ENCODE measurements at regions not wholly inside any gene's neighbourhood (a gene's known extent, or its start where the extent isn't known, plus 50 kb on each side); places are given as distances from the start of the nearest gene placed in this dataset.
"Not testable (repeated sequence)": the region's sequence is repeated elsewhere in the genome, so short reads cannot be mapped to it uniquely, and the experiment has no call there.

DNA sequence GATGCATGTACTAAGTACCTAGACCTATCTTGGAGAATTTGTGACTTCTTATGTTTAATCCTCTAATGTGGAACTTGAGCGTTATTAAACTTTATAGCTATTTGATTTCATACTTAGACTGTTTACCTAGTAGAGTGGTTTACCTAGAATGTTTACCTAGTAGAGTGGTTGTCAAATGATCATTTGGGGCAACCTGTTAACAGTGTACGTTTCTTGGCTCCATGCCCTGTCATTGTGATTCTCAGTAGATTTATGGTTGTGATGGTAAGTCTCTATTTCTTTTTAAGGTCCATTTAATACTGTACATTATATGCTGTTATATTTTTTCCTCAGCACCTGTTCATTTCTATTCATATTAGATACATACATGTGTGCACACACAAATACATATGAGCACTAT lies 233.0 kb upstream of the MAD2L1 start:
- no peak for DNase-seq (ENCODE audit: low read depth)

DNA sequence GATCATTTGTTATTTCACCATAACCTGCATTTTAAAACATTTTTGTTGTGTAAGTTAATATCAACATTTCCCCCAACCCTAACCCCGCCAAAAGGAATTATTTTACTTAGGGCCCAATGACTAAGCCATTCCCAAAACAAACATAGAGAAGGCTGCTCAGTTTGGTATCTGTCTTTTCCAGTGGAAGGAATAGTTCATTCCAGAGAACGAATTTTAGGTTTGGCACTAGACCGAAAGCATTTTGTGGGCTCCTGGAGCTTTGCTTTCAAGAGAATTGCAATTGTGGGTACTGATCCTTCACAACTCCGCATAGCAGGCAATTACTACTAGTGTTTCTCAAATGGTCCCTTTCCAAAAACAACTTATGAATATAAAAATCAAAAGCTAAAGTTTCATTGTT lies 226.7 kb upstream of the MAD2L1 start:
- DNase-seq (ENCODE audit: low read depth): no peak

DNA sequence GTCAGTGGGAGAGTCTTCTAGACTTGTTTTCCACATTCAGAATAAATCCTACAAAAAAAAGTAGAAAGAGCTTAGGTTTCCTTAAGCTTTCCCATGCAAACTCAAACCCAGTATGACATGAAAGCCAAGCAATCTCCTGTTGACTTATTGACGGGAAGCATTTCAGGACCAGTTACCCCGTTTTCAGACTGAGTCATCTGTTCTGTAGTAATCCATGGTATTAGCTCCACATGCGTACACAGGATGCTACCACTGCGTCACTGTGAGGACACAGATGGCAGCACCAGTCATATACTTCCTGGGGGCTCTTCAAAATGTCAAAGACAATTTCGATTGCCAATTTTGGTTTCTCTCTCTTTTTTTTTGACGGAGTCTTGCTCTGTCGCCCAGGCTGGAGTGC lies 224.9 kb upstream of the MAD2L1 start:
- DNase-seq (ENCODE audit: low read depth): no peak

DNA sequence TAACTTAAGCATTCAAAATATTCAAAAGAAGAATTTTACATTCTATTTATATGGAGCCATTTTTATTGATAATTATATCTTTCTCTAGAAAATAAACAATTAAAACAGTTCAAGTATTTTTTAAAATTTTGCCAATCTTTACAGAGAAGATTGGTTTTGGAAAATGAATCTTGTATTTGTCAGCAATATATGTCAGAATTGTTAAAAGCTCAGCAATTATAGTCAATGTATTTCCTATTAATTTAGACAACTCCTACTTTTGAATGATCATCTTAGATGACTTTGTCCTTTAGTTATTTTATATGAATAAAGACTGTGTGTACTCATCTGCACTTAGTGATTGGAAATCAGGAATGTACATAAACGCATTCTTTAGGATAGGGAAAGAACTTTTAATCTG lies 223.9 kb upstream of the MAD2L1 start:
- no peak for DNase-seq (ENCODE audit: low read depth)

DNA sequence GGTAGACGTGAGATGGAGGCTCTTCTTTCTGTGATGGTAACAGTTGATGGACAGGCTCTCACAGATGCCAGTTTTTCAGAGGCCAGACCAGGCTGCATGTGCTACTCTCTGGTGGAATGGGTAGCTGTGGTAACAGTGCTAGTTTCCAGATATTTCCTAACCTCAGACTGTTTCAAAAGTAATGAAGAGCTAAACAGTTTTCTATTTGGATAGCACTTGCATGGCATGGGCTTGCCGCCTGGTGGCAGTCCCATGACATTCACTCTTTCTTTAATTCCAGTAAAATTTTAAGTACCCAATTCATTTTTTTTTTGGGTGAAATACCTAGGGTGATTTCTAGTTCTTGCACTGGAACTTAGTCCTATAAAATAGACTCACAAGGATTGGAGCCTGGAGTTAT lies 220.2 kb upstream of the MAD2L1 start:
- no peak for DNase-seq (ENCODE audit: low read depth)

DNA sequence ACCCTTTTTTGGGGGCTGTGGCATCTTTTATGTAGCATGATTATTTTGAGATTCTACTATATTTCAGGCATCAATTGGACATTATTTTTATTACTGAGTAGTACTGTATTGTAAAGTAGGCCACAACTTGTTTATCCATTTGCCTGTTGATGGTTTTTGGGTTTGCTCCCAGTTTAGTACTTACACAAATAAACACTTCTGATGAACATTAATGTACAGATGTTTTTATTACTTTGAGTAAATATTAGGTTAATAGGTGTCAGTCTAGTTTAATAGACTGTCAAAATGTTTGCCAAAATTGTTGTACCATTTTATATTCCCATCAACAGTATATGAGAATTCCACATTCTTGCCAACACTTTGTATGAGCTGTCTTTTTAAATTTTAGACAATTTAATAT lies 214.9 kb upstream of the MAD2L1 start:
- DNase-seq (ENCODE audit: low read depth): no peak

DNA sequence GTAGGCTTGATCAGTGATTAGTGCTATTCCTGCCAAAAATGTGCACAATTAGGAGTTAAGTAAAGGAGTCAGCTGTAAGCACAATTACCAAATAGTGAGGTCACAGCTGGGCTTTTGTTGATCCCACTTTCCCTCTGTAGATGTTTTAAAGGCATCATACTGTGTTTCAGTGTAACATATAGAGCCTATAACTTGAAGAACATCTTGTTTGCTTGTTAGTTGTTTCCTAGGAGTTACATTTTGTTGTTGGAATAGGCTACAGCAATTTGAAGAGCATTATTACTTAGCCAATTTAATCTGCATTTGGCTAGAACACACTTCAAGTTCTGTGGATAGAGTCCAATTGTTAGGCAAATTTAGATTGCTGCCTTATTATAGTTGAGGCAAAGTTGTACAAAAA lies 210.7 kb upstream of the MAD2L1 start:
- no peak for DNase-seq (ENCODE audit: low read depth)

DNA sequence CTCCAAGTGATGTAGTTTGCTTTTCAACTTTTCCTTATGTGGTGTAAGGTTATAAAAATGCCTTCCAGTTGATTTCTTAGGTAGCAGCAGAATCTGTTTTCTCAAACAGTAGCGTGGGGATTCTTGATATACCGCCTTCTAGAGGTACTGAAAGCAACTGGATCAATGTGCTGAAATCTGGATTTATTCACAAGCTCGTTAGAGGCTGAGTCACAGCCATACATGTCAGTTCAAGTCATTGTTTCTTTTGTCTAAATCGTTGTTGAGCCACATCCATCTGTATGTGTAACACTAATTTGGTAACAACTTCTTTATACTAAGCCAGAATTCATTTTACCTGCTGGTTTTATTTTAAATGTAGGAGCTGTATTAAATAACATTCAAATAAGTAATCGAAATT lies 200.0 kb upstream of the MAD2L1 start:
- no peak for DNase-seq (ENCODE audit: low read depth)

DNA sequence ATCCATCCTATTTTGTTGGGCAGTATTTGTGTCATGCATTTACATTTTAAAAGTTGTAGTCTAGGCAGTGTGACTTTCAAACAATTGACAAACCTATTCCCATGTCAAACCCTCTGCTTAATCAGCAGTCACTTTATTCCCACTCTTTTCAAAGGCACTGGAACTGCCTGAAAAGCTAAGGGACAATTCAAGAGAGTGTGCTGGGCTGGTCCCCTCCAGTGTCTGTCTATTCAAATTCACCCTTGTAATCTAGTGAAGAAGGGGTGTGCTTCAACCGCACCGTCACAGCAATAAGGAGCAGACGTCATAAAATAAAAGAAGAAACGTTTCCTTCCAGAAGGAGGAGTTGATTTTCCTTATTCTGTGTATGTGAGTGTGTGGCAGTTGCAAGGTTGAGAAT lies 197.0 kb upstream of the MAD2L1 start:
- DNase-seq (ENCODE audit: low read depth): no peak

DNA sequence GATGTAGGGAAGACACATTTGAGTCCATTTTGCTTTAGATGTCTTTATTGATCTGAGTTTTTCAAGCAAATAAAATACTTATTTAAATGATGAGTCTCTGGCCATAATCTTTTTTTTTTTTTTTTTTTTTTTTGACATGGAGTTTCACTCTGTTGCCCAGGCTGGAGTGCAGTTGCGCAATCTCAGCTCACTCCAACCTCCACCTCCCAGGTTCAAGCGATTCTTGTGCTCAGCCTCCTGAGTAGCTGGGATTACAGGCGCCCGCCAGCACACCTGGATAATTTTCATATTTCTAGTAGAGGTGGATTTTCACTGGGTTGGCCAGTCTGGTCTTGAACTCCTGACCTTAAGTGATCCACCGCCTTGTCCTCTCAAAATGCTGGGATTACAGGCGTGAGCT lies 194.5 kb upstream of the MAD2L1 start:
- DNase-seq (ENCODE audit: low read depth): no peak

DNA sequence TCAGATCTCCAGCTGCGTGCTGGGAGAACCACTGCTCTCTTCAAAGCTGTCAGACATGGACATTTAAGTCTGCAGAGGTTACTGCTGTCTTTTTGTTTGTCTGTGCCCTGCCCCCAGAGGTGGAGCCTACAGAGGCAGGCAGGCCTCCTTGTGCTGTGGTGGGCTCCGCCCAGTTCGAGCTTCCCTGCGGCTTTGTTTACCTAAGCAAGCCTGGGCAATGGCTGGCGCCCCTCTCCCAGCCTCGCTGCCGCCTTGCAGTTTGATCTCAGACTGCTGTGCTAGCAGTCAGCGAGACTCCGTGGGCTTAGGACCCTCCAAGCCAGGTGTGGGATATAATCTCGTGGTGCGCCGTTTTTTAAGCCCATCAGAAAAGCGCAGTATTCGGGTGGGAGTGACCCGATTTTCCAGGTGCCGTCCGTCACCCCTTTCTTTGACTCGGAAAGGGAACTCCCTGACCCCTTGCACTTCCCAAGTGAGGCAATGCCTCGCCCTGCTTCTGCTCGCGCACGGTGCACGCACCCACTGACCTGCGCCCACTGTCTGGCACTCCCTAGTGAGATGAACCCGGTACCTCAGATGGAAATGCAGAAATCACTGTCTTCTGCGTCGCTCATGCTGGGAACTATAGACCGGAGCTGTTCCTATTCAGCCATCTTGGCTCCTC lies 189.6 kb upstream of the MAD2L1 start:
- DNase-seq (ENCODE audit: low read depth): not testable (repeated sequence)

DNA sequence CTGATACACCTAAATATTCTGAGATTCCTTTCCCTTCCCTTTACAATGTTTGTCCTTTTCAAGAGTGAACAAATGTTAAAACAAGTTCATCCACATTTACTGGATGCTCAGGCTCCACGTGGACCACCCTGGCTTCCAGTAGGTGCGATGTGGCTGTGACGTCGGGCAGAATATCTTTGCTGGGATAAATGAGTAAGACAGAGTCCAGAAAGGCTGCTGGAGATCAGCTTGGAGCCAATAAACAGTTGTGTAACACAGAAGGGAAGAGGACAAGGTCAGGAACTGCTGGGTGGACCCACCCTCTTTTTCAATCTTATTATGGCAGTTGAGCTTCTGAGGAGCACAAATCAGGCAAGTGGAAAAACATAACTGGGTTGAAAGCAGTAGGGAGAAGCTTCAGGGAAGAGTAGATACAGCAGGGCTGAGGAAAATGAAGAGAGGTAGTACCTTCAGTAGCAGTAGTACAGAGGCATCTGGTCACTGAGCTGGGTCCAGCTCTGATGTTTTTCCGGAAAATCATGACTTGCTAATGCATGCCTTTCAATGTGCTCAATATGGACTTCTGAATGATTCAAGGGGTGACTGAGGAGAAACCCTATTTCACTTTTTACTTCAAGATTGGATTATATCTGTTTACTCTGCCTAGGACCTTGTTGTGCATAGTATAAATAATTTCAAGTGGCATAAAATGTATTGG lies 171.8 kb upstream of the MAD2L1 start:
- DNase-seq (ENCODE audit: low read depth): no peak

DNA sequence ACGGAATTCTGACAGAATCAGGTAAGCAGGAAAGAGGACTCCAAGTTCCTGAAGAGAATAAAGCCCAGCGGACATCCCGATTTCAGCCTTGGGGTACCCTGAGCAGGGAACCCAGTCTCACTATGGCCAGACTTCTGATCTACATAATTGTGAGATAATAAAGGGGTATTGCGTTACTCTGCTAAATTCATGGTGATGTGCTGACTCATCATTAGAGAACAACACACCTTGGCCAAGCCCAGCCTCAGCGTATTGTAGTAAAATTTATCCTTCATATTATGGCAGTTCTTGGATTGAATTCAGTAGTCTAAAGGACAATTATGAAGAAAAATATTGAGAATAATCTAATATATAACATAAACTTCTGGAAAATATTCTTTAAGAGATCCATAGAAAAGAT lies 170.2 kb upstream of the MAD2L1 start:
- no peak for DNase-seq (ENCODE audit: low read depth)

DNA sequence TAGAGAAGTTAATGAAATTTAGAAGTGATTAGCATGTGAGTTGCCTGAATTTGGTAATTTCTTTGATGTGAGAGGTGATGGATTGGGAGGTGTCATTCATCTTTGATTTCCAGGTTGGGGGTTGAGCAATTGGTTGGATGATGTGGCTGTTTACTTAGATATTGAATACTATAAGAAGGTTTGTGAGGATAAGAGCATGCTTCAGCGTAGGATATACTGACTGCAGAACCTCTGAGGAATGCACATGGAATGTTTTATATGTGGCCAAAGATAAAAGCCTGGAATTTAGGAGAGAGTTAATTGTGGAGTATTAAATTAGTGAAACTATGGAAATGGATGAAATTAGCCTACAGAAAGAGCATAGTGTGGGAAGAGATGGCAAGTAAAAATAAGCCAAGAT lies 165.4 kb upstream of the MAD2L1 start:
- no peak for DNase-seq (ENCODE audit: low read depth)

DNA sequence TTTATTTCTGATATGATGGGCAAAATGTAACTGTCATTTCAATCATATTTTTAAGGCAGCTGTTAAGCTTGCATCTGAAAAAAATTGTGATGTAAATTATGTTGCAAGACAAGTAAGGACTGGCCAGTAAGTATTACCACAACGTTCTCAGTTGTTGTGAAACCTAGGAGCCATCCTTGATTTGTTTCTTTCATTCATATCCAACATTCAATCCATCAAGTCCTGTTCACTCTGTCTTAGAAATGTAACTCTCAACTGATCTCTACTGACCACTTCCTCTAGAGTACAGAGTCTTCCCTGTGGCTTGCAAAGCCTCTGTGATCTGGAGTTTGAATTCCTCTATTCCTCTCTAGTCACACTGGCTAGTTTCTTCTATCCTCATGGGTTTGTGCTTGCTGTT lies 161.4 kb upstream of the MAD2L1 start:
- no peak for DNase-seq (ENCODE audit: low read depth)

DNA sequence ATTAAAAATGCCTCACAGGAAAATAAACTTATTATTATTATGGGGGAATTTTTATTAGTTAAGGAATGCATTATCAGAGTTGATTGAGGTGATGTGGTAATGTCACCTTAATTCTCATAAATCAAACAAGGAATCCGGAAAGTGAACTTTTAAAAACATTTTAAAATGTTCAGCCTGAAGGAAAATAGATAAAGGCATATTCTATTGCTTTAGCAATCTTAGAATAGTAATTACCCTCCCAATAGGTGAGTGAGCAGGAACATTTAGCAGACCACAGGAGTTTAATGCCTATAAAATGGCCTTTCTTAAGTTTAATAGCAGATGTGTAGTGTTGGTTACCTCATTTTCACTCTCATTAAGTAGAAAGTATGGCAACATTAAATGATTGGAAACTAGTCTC lies 160.9 kb upstream of the MAD2L1 start:
- DNase-seq (ENCODE audit: low read depth): no peak

DNA sequence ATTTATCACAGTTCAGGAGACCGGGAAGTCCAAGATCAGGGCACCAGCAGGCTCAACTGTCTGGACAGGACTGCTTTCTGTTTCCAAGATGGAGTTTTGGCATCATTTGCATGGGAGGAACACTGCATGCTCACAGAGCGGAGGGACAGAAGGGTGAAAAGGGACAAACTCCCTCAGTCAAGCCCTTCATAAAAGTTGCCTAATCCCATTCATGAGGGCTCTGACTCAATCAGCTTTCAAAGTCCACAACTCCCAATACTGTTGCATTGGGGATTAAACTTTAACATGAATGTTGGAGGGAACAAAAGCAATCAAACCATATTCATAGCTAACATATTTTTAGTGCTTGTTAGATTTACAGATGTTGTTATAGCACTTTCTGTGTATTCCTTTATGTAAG lies 158.9 kb upstream of the MAD2L1 start:
- DNase-seq (ENCODE audit: low read depth): no peak

DNA sequence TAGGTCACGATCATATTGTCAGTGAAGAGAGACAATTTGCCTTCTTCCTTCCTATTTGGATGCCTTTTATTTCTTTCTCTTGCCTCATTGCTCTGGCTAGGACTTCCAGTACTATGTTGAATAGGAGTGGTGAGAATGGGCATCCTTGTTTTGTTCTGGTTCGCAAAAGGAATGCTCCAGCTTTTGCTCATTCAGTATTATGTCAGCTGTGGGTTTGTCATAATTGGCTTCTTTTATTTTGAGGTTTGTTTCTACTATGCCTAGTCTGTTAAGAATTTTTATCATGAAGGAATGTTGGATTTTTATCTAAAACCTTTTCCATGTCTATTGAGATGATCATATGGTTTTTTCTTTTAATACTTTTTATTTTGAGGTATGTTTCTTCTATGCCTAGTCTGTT lies 152.3 kb upstream of the MAD2L1 start:
- no peak for DNase-seq (ENCODE audit: low read depth)

DNA sequence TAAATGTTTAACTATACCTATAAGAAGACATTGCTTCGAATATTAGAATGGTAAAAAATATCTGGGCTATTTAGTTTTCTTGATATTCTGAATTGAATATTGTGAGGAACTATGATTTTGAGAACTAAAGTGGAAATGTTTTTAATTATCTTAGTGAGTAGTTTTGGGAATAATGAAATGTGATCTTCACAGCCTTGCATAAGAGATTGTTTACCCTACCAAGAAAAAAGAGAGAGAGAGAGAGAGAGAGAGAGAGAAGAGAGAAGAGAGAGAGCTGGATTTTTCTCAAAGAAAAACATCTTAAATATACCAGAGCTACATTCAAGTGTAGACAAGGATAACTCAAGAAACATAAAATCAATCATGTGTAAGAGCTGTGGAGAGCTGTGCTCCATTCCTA lies 148.7 kb upstream of the MAD2L1 start:
- DNase-seq (ENCODE audit: low read depth): no peak

DNA sequence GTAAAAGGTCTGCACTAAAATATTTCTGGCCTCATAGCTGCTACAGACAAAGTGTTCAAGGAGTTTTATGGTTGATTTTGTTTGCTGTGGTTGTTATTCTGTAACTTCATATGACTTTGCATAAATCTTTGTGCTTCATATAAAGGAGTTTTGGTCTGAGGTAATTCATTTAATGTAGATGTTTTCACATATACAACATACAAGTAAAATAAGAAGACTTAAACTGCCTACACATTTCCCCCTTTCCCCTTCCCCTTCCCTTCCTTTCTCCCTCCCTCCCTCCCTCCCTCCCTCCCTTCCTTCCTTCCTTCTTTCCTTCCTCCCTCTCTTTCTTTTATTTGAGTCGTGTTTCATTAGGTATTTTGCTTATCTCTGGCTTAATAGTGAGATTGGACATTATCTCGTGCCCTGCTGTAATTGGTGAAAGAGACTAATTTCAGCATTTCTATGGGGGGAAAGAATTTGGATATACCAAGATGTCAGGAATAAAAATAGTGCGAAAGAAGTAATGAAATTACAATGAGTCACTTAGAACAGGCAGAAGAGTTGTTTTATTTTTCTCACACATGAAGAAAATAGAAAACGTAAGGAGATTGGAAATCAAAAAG lies 144.9 kb upstream of the MAD2L1 start:
- DNase-seq (ENCODE audit: low read depth): no peak

DNA sequence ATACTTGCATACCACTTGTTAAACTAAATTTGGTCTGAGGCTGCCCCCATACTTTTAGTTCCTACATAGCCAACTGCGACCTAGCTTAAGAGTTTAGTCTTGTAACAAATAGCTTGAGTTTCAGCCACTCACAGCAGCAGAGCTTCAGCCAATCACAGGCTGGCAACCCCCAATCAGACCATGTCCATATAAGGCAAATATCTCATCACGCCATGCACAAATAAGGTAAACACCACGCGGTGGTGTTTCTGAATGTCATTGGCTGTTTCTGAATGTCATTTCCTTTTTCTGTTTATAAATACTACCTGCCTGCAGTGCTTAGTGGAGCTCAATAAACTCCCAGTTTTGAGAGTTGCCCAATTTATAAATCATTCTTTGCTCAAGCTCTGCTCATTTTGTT lies 143.1 kb upstream of the MAD2L1 start:
- no peak for DNase-seq (ENCODE audit: low read depth)

DNA sequence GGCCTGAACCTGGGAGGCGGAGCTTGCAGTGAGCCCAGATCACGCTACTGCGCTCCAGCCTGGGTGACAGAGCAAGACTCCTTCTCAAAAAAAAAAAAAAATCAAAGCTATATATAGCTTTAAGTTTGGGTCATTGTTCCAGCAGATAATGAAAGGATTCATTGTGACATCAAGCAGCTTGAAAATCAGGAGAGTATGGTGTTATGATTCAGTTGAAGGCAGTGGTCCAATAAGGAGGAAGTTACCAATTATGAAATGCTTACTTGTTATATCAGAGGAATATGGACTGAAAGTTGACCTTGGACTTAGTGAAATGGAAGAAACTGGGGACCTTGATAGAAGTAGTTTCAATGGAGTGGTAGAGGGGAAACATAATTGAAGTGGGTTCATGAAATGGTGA lies 140.4 kb upstream of the MAD2L1 start:
- no peak for DNase-seq (ENCODE audit: low read depth)

DNA sequence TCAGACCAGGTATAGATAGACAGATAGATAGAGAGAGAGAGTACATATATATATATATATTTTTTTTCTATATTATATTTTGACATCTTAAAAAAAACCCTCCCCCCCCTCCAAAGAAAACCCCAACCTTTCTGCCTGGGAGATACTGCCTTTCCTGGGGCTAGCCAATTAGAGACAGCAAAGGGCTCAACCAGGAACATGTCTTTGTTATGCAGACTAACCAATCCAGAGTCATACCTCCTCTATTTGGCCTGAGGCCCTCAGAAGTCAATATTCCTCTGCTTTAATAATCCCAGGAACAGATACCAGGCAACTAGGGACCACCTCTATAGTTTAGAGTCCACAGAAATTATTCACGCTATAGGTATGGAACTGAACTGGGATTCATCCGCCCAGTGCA lies 135.6 kb upstream of the MAD2L1 start:
- no peak for DNase-seq (ENCODE audit: low read depth)

DNA sequence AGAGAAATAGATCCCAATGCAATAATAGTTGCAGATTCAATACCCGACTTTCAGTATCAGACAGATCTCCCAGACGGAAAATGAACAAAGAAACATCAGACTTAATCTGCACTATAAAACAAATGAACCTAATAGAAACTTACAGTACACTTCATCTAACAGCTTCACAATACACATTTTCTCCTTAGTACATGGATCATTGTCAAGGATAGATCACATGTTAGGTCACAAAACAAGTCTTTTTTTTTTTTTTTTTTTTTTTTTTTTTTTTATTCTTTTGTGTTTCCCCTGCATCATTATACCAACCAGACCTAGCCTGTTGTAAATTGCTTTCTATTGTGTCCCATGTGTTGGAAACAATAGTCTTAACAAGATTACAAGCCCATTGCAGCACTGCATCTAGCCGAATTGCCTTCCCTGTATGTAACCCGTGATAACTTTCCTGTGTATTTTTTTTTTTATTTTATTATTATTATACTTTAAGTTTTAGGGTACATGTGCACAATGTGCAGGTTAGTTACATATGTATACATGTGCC lies 134.0 kb upstream of the MAD2L1 start:
- not testable (repeated sequence) for DNase-seq (ENCODE audit: low read depth)

All from GM04503 (cell line).